Activated gamma-delta T cell treated with Interleukin-2 at 50 U/mL for 16 hours (primary cell): ENCODE measurements at regions not wholly inside any gene's neighbourhood (a gene's known extent, or its start where the extent isn't known, plus 50 kb on each side); places are given as distances from the start of the nearest gene placed in this dataset.

Experiments
- DNase-seq: peaks from one replicate; pipeline ENCODE4 v3.0.0-alpha.2; 2020

- no peak for DNase-seq
These were observed 92.3 kb downstream of the CTAGE1 start for GRCh38 chr18:22325396-22325795.

DNA sequence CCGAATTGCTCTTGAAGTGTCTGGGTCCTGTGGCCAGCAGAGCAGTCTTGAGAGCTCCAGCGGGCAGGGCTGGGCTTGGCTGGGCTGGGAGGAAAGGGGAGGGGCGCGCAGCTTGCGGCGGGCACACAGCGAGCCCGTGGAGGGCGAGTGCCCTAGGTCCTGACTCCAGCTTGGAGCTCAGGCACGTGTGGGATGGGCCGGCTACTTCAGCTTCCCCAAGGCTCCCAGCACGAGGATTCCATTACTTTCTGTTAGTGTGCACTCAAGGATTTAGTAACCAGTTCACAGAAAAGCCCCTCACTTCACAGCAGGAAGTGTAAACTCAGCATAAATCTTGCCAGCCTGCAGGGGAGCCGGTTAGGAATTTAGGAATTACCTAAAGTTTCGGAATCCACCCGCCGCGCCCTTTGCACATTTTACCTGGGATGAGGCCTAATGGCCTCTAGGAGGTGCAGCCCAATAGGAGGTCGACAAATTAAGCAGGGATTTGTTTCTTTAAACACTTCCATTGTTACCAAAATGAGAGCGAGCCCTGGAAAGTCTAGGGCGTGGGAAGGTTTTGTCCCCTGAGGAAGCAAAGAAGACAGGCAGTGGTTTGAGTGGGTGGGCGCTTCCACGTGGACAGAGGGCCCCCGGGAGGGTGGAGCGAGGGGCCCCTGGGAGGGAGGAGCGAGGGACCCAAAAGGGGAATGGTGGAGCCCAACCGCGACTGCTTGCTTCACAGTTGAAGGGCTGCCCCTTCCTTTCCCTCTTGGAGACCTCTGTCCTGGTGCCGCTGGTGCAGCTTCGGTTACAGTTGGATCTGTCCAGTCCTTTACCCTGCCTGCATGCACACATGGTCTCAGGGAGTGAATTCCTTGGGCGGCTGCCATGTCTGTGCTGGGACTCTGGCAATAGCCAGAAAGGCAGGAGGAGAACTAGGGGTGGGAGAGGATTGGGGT lies 93.3 kb downstream of the CTAGE1 start:
- DNase-seq = no peak

DNA sequence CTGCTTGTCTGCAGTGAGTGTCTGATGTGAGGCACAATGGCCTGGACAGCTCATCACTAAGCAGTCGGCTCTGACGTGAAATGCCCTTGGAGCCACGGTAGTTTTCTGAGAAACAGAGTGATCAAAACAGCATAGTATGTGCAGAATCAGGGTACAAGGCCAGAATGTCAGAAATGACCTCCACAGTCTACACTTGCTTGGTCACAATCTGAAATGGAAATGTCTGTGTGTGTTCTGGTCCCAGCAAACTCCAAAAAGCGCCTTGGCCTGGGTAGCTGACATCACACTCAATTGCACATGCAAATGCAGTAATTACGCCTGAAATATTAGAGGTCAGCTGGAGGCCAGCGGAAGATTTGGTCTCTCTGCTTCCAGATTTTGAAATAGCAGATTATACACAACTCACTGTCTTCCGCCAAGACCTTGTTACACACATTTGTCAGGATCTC lies 95.4 kb downstream of the CTAGE1 start:
- no peak for DNase-seq

- DNase-seq = no peak
These were observed 96.9 kb downstream of the CTAGE1 start for GRCh38 chr18:22320771-22321170.

DNA sequence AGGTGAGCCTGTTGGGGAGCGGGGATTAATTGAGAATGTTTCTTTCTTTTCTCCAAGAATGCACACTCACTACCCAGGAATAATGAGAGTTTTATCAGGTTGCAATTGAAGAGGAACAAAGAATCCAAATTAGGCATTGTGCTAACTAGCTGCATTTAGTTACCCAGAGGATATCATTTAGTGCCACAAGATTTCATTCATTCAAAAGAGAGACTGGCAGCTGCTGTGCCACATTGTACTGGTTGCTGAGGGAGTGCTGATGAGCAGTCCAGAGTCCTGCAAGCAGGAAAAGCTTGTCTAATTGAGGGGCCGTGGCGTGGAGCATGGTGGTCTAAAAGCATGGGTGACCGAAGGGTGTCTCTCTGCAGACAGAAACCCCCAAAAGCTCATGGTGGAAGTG lies 97.6 kb downstream of the CTAGE1 start:
- no peak for DNase-seq

DNA sequence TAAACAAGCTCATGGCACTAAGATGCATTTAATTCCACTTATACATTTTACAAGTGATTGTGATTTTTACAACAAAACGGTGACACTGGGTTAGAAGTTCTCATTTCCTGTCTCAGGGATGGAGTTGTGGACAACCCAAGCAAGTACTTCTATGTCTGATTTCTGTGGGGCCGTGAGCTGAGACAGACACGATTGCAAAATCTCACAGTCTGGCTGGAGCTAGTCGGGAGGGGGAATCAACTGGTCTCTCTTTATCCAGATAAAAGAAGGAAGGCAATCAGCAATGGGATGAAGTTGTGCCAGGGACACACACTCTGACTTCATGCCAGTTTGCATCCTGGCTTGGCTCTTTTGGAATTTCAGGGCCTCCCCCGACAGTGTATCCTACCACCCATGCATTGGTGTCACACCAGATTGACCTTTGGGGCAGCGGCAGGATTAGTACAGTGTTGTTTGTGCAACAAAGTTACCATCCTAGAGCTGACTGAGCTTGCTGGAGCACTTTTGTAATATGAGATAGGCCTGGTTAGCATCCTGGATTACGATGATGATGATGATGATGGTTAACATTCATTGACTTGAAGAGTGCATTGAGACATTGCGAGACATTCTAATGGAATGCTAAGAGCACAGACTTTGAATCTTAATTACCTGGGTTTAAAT lies 98.8 kb downstream of the CTAGE1 start:
- no peak for DNase-seq

GRCh38 chr18:22314420-22314819 lies 103.3 kb downstream of the CTAGE1 start:
- no peak for DNase-seq

- no peak for DNase-seq
These were observed 103.7 kb downstream of the CTAGE1 start for GRCh38 chr18:22314001-22314400.

GRCh38 chr18:22311301-22311700 lies 106.4 kb downstream of the CTAGE1 start:
- no peak for DNase-seq

GRCh38 chr18:22309191-22309590 lies 108.5 kb downstream of the CTAGE1 start:
- DNase-seq = no peak

GRCh38 chr18:22307528-22307927 lies 110.2 kb downstream of the CTAGE1 start:
- no peak for DNase-seq

DNA sequence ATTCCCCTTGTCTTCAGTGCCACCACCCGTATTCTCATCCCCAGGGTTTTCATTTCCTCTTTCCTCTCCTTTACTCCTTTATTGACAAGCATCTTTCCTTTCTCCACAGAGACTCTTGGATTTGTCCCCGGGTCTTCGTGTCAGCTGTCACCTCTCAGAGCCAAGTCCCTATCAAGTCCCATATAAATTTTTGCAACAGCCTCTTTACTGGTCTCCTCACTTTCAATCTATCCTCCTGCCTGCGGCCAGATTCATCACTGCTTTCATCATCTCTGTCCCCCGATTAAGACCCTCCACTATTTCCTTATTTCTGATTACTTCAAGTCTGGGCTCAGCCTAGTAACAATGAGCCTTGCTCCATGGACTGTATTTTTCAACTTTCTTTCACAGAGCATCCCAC lies 113.8 kb downstream of the CTAGE1 start:
- DNase-seq = no peak

DNA sequence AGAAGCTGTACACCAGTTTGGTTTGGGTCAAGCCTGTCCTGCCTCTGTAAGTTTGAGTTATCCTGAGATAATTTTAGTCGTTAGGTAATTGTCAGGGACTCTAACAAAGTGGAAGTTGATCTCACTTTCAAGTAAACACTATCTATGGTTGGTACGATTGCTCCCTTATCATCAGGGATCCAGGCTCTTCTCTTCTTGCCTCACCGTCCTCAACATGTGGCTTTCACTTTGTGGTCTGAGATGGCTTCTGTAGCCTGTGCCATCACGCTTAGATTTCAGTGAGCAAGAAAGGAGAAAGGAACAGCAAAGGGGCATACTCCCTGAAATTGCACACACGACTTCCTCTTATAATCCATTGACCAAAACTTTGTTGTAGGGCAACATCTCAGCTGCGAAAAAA lies 115.6 kb downstream of the CTAGE1 start:
- DNase-seq = no peak

DNA sequence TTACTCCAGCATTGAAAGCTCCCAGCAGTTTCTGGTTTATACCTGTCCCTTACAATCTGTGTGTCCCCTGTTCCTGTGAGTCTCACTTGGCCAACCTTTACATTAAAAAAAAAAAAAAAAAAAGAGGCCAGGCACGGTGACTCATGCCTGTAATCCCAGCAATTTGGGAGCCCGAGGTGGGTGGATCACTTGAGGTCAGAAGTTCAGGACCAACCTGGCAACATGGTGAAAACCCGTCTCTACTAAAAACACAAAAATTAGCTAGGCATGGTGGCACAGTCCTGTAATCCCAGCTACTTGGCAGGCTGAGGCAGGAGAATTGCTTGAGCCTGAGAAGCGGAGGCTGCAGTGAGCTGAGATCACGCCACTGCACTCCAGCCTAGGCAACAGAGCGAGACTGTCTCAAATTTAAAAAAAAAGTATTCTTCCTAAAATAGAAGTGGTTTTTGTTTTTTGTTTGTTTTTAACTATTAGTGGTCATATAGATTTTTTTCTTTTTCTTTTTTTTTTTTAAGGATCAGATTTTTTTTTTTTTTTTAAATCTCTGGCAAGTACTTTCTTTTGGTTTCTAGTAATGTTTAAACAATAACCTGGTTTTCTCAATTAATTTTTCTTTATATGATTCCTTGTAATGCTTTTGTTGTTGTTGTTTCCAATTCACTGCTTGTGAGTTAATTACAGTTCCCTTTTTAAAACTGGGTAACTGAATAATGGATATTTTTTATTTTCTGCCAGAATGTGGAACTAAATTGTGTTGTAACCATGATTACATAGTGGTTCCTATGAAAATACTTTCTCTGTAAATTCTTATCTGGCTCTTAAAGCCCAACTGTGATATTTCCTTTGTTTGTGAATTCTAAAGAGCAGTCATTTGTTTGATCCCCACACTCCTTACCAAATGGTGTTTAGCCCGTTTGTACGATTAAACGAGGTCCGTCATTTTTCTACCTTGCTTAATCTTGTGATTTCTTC lies 116.8 kb downstream of the CTAGE1 start:
- DNase-seq = no peak

DNA sequence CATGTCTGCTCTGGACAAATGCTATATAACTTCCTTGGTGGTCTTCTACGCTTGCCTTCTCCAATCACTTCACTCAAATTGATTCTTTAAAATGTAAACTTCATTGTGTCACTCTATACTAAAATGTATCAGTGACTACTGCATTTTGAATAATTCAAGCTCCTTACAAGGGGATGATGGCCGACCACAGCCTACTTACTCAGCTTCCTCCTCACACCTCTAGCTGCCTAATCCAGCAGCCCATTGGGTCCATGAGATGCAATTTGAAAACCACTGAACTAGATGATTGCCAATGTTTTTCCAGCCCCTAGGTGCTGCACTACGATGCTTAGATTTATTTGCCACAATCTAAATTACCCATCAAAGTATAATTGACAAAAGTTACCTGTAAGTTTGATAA lies 120.7 kb downstream of the CTAGE1 start:
- DNase-seq = no peak

- no peak for DNase-seq
These were observed 121.4 kb downstream of the CTAGE1 start for GRCh38 chr18:22296304-22296703.

DNA sequence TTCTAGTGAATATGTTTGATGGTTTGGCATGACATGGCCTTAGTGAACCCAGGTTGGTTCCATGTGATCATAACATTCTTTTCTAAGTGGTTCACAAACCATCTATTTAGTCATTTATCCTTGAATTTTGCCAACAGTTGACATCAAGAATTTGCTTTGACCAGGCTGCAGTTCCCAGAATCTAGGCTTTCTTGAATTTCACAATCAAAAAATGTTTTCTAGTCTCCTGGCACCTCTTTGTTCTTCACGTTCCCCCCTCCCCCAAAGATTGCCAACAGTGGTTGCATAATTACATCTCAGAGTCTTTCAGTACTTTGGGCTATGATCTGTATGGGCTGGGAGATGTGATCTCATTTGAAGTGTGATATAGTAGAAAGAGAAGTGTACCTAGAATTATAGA lies 124.0 kb downstream of the GATA6 start:
- no peak for DNase-seq

- DNase-seq = no peak
These were observed 120.6 kb downstream of the GATA6 start for GRCh38 chr18:22290004-22290403.

GRCh38 chr18:22286585-22286984 lies 117.2 kb downstream of the GATA6 start:
- DNase-seq = no peak

DNA sequence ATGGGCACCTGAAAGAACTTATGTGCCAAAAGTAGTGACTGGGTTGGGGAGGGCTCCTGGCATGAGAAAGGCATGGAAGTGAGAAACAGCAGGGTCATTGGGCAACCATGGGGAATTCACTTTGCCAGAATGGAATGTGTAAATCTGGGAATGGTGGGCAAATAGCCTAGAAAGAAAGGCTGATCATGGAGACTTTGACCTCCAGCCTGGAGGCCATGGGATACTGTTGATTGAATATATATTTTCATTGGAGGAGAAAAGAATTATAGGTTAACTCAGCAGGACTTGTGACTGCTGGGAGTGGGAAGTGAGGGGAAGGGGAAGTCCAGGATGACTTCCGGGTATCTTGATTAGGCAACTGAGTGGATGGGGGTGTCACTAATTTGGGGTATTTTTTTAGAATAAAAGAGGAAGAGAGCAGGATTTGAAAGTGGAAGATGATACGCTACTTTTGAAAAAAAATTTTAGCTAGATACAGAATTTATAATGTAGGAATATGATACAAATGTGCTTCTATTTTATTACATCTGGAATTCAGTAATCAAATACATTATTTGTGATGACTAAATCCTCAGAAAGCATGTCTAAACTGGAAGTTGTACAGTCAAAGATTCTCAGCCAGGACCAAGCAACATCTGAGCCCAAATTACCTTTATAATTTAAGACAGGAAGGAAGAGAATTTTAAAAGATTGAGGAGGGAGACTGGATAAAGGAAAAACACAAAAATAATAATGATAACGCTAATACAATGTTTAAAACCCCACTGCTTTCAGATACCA lies 116.2 kb downstream of the GATA6 start:
- DNase-seq = no peak

- no peak for DNase-seq
These were observed 115.4 kb downstream of the GATA6 start for GRCh38 chr18:22284581-22285360.
